HepG2 (cell line): ENCODE measurements at regions not wholly inside any gene's neighbourhood (a gene's known extent, or its start where the extent isn't known, plus 50 kb on each side); places are given as distances from the start of the nearest gene placed in this dataset.

Experiments
- ATAC-seq: fragments of 200-7000 bp; cut with Tn5 transposase; 3 replicates; pipeline ENCODE4 v1.9.1; 2020; ENCODE audit warnings: mild to moderate bottlenecking, moderate library complexity
- BruUV-seq: library from RNA; stranded (reverse); fragments of 400-500 nt; replicated peaks from 2 replicates; lab custom pipeline; 2021; lab: Mats Ljungman, UMichigan
- CTCF ChIA-PET: fragments of 300-600 bp; formaldehyde crosslinking; extraction: SDS; loops from one replicate; lab custom pipeline; 2021; ENCODE audit warnings: low total read pairs, inconsistent platforms, low intra/inter-chr PET ratio; lab: Yijun Ruan, JAX
- POLR2A ChIA-PET: fragments of 350-600 bp; sonication (Branson Sonifier 250); formaldehyde crosslinking; loops from one replicate; lab custom pipeline; 2020; ENCODE audit warnings: antibody characterized with exemption, inconsistent platforms; lab: Yijun Ruan, JAX
- DNase-seq: peaks from one replicate; pipeline ENCODE4 v3.0.0-alpha.2; 2015; ENCODE audit warnings: low spot score
- FAIRE-seq: peaks from 3 replicates; lab custom pipeline; 2011; peaks lifted over from hg19 to GRCh38; lab: Jason Lieb, UNC
- H2AFZ ChIP-seq: one replicate; pipeline ENCODE4 v1.6.1; 2011; ENCODE audit warnings: low read length, inconsistent platforms
- H3K27ac ChIP-seq: fragments of 300-600 bp; 3 replicates; pipeline ENCODE4 v1.8.0; 2011; ENCODE audit warnings: mixed run types, mild to moderate bottlenecking, mixed read lengths, low read length, inconsistent platforms; ENCODE audit not compliant: insufficient read depth; ENCODE audit errors: extremely low read length
- H3K27me3 ChIP-seq, 2 experiments: fragments of 200-600 bp in 1 of 2; 2 replicates in 1 of 2; 3 replicates in 1 of 2; pipeline versions ENCODE4 v1.6.0 to v1.8.0; 2011; ENCODE audit warnings: low read length in 2 of 2, mild to moderate bottlenecking in 2 of 2, moderate library complexity in 2 of 2, inconsistent platforms in 1 of 2; ENCODE audit not compliant: insufficient read depth in 2 of 2, control insufficient read depth in 1 of 2
- H3K36me3 ChIP-seq, 2 experiments: fragments of 200-600 bp in 1 of 2; replicated peaks in 1 of 2; 2 replicates in 1 of 2; 3 replicates in 1 of 2; pipeline versions ENCODE4 v1.5.1 to v1.8.0; 2011; ENCODE audit warnings: low read length in 2 of 2, inconsistent platforms in 1 of 2; ENCODE audit not compliant: insufficient read depth in 2 of 2, control insufficient read depth in 1 of 2
- H3K4me1 ChIP-seq: 2 replicates; pipeline ENCODE4 v1.5.1; 2012; ENCODE audit warnings: low read length, inconsistent platforms; ENCODE audit not compliant: insufficient read depth
- H3K4me2 ChIP-seq: 2 replicates; pipeline ENCODE4 v1.6.0; 2011; ENCODE audit warnings: low read depth, low read length, inconsistent platforms
- H3K4me3 ChIP-seq, 3 experiments: fragments of 200-600 bp in 1 of 3; sonication (generic), shearing (Covaris generic) in 1 of 3; replicated peaks in 1 of 3; 2 replicates each; pipeline ENCODE4 v1.5.1; 2011 to 2016; ENCODE audit warnings: low read length in 3 of 3, inconsistent platforms in 2 of 3, low read depth in 2 of 3, mild to moderate bottlenecking in 2 of 3, control low read depth in 1 of 3, mixed read lengths in 1 of 3; ENCODE audit not compliant: insufficient read depth in 1 of 3
- H3K79me2 ChIP-seq: one replicate; pipeline ENCODE4 v1.6.1; 2011; ENCODE audit warnings: low read length, inconsistent platforms; ENCODE audit not compliant: insufficient read depth
- H3K9ac ChIP-seq: 2 replicates; pipeline ENCODE4 v1.6.0; 2011; ENCODE audit warnings: mild to moderate bottlenecking, low read depth, low read length, inconsistent platforms; ENCODE audit not compliant: insufficient read depth
- H3K9me3 ChIP-seq: 2 replicates; pipeline ENCODE4 v1.5.1; 2012; ENCODE audit warnings: mild to moderate bottlenecking, low read length
- H4K20me1 ChIP-seq: 2 replicates; pipeline ENCODE4 v1.6.0; 2011; ENCODE audit warnings: inconsistent platforms, mild to moderate bottlenecking, low read length, moderate library complexity; ENCODE audit not compliant: insufficient read depth
- BCL6 ChIP-seq: IDR thresholded peaks from 2 replicates; pipeline ENCODE4 v1.6.1; 2016; ENCODE audit warnings: missing genetic modification reagents, missing compliant biosample characterization
- RFXAP ChIP-seq: sonication (generic); formaldehyde crosslinking; IDR thresholded peaks from 2 replicates; pipeline ENCODE4 v1.4.0; 2020; ENCODE audit warnings: missing genetic modification reagents, borderline replicate concordance
- SRY ChIP-seq: sonication (generic); formaldehyde crosslinking; IDR thresholded peaks from 2 replicates; pipeline ENCODE4 v1.8.0; 2022; ENCODE audit warnings: mild to moderate bottlenecking, missing genetic modification reagents
- SYNCRIP ChIP-seq: fragments of 200-400 bp; formaldehyde crosslinking; IDR thresholded peaks from 2 replicates; pipeline ENCODE4 v1.6.1; 2018; ENCODE audit warnings: mild to moderate bottlenecking, low read depth, low read length; ENCODE audit not compliant: insufficient read depth
- ZNF556 ChIP-seq: sonication (generic); formaldehyde crosslinking; IDR thresholded peaks from 2 replicates; pipeline ENCODE4 v1.4.0; 2020; ENCODE audit warnings: mild to moderate bottlenecking, missing genetic modification reagents, borderline replicate concordance
- ZNF720 ChIP-seq: sonication (generic); formaldehyde crosslinking; IDR thresholded peaks from 2 replicates; pipeline ENCODE4 v1.4.0; 2020; ENCODE audit warnings: missing genetic modification reagents
- ZNF780A ChIP-seq: sonication (generic); formaldehyde crosslinking; IDR thresholded peaks from 2 replicates; pipeline ENCODE4 v1.8.0; 2022; ENCODE audit warnings: mild to moderate bottlenecking, missing genetic modification reagents, moderate library complexity
- ZSCAN31 ChIP-seq: sonication (generic); formaldehyde crosslinking; IDR thresholded peaks from 2 replicates; pipeline ENCODE4 v1.5.0; 2020; ENCODE audit warnings: low read depth, mild to moderate bottlenecking, missing genetic modification reagents
- WGBS: methylation state at CpG from one replicate; pipeline ENCODE4 v1.1.6; 2017; ENCODE audit warnings: low lambda C conversion rate; 5-methylcytosine and 5-hydroxymethylcytosine counted together
- in situ Hi-C: cut with HindIII; loops from 2 replicates; pipeline ENCODE4 v1.10.0; 2017; ENCODE audit warnings: low pct_unique_long_range_greater_than_20kb; ENCODE audit not compliant: extremely low pct_ligation_motif_present
- intact Hi-C: fragments of 100-400 bp; cut with micrococcal nuclease; formaldehyde crosslinking; loops from one replicate; pipeline ENCODE4 v1.10.0; 2022; ENCODE audit not compliant: unreplicated experiment
- TF ChIP-seq, protein P1 (sequence below): sonication (generic); formaldehyde crosslinking; conservative IDR thresholded peaks from 2 replicates; pipeline ENCODE4 v1.8.0; 2022; ENCODE audit warnings: missing genetic modification reagents
- TF ChIP-seq, protein P2 (sequence below): sonication (generic); formaldehyde crosslinking; IDR thresholded peaks from 2 replicates; pipeline ENCODE4 v1.5.0; 2020; ENCODE audit warnings: missing genetic modification reagents
- TF ChIP-seq, protein P3 (sequence below): sonication (generic); formaldehyde crosslinking; IDR thresholded peaks from 2 replicates; pipeline ENCODE4 v1.5.0; 2020; ENCODE audit warnings: mild to moderate bottlenecking, missing genetic modification reagents
- TF ChIP-seq, protein P4 (sequence below): sonication (generic); formaldehyde crosslinking; IDR thresholded peaks from 2 replicates; pipeline ENCODE4 v1.5.0; 2020; ENCODE audit warnings: mild to moderate bottlenecking, missing genetic modification reagents, borderline replicate concordance

DNA sequence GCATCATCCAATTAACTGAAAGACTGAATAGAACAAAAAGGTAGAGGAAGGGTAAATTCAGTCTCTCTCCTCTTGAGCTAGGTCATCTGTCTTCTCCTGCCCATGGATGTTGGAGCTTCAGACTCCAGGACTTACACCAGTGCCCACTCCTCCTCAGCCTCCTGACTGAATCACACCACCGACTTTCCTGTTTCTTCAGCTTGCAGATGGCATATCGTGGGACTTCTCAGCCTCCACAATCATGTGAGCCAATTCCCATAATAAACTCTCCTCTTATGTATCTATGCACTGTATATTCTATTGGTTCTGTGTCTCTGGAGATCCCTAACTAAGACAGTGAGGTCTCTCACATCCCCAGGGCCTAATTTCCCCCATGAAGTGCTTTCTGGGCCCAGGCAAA is 140.4 kb downstream of the CD47 start (continued):
- TF ChIP-seq SYNCRIP = no peak
- no peak for TF ChIP-seq ZNF780A (CRISPR knock-in tag)
- TF ChIP-seq ZSCAN31 (CRISPR knock-in tag) = no peak
- TF ChIP-seq, all 625 proteins: peak for 0

DNA sequence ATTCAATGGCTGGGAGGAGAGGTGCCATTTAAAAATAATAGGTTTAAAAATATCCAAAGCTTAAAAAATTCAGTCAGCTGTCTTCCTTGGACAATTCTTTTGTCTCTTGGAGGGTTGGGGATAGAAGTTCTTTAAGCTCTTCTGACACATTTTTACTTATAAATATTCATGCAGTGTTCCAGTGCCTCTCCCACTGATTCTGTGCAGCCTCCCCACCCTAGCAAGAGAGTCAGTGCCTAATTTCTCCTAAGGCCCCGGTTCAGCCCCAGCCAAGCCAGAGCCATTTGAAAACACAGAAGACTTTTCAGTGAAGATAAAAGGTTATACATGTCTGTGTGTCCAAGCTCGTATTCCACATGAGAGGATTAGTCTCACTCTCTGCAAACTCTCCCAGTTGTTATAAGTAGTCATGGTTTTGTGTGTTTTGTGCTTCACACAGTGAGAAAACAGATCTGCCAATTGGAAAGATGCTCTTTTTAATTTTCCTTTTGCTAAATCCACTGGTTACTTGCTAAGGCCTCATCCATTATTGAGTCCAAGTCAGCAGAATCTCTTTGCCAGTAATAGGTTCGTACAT is 141.3 kb downstream of the CD47 start:
- in situ Hi-C loops = no loop called here
- Histone ChIP-seq H3K4me2 (no peak overlapping the region), H3K27me3 (no peaks in the 10 kb centered on the region), H3K27ac (no peak overlapping the region), H3K36me3 (no peaks in the 10 kb centered on the region), H3K79me2 (no peaks in the 10 kb centered on the region), H3K4me3 (no peak overlapping the region), H2AFZ (no peak overlapping the region), H3K9ac (no peak overlapping the region), H3K4me1 (no peaks in the 10 kb centered on the region), H4K20me1 (no peaks in the 10 kb centered on the region), H3K9me3 (no peaks in the 10 kb centered on the region)
- no peak for ATAC-seq
- no peak for DNase-seq
- TF ChIP-seq, protein P1, sequence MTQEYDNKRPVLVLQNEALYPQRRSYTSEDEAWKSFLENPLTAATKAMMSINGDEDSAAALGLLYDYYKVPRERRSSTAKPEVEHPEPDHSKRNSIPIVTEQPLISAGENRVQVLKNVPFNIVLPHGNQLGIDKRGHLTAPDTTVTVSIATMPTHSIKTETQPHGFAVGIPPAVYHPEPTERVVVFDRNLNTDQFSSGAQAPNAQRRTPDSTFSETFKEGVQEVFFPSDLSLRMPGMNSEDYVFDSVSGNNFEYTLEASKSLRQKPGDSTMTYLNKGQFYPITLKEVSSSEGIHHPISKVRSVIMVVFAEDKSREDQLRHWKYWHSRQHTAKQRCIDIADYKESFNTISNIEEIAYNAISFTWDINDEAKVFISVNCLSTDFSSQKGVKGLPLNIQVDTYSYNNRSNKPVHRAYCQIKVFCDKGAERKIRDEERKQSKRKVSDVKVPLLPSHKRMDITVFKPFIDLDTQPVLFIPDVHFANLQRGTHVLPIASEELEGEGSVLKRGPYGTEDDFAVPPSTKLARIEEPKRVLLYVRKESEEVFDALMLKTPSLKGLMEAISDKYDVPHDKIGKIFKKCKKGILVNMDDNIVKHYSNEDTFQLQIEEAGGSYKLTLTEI (CRISPR knock-in tag) = no peak
- TF ChIP-seq, protein P2, sequence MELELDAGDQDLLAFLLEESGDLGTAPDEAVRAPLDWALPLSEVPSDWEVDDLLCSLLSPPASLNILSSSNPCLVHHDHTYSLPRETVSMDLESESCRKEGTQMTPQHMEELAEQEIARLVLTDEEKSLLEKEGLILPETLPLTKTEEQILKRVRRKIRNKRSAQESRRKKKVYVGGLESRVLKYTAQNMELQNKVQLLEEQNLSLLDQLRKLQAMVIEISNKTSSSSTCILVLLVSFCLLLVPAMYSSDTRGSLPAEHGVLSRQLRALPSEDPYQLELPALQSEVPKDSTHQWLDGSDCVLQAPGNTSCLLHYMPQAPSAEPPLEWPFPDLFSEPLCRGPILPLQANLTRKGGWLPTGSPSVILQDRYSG (CRISPR knock-in tag) = no peak
- no peak for TF ChIP-seq RFXAP (CRISPR knock-in tag)
- TF ChIP-seq BCL6 (CRISPR knock-in tag) = no peak
- no peak for TF ChIP-seq SRY (CRISPR knock-in tag)
- TF ChIP-seq ZNF720 = no peak
- no peak for TF ChIP-seq ZNF556 (CRISPR knock-in tag)
- TF ChIP-seq, protein P3, sequence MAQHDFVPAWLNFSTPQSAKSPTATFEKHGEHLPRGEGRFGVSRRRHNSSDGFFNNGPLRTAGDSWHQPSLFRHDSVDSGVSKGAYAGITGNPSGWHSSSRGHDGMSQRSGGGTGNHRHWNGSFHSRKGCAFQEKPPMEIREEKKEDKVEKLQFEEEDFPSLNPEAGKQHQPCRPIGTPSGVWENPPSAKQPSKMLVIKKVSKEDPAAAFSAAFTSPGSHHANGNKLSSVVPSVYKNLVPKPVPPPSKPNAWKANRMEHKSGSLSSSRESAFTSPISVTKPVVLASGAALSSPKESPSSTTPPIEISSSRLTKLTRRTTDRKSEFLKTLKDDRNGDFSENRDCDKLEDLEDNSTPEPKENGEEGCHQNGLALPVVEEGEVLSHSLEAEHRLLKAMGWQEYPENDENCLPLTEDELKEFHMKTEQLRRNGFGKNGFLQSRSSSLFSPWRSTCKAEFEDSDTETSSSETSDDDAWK = no peak
- TF ChIP-seq, protein P4, sequence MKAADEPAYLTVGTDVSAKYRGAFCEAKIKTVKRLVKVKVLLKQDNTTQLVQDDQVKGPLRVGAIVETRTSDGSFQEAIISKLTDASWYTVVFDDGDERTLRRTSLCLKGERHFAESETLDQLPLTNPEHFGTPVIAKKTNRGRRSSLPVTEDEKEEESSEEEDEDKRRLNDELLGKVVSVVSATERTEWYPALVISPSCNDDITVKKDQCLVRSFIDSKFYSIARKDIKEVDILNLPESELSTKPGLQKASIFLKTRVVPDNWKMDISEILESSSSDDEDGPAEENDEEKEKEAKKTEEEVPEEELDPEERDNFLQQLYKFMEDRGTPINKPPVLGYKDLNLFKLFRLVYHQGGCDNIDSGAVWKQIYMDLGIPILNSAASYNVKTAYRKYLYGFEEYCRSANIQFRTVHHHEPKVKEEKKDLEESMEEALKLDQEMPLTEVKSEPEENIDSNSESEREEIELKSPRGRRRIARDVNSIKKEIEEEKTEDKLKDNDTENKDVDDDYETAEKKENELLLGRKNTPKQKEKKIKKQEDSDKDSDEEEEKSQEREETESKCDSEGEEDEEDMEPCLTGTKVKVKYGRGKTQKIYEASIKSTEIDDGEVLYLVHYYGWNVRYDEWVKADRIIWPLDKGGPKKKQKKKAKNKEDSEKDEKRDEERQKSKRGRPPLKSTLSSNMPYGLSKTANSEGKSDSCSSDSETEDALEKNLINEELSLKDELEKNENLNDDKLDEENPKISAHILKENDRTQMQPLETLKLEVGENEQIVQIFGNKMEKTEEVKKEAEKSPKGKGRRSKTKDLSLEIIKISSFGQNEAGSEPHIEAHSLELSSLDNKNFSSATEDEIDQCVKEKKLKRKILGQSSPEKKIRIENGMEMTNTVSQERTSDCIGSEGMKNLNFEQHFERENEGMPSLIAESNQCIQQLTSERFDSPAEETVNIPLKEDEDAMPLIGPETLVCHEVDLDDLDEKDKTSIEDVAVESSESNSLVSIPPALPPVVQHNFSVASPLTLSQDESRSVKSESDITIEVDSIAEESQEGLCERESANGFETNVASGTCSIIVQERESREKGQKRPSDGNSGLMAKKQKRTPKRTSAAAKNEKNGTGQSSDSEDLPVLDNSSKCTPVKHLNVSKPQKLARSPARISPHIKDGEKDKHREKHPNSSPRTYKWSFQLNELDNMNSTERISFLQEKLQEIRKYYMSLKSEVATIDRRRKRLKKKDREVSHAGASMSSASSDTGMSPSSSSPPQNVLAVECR (CRISPR knock-in tag) = no peak
- intact Hi-C loops = loop anchor here (10.0 kb wide), 1 partner anchor 195 kb away; no protein-coding TSS in a partner anchor
- ChIA-PET CTCF (no interaction called here), POLR2A (no interaction called here)
- 12% methylated on average over 3 of the region's 3 CpGs for WGBS
- FAIRE-seq = no peak
- BruUV-seq = no TSS peak
